ENCODE measurements at regions not wholly inside any gene's neighbourhood (a gene's known extent, or its start where the extent isn't known, plus 50 kb on each side); places are given as distances from the start of the nearest gene placed in this dataset.

- TF ChIP-seq CTCF (IDR thresholded peaks at IDR 0.05) (no peak), ZFX (IDR thresholded peaks at IDR 0.05; ENCODE audit: borderline replicate concordance) (no peak)
Observed at GRCh38 chr3:103218793-103219192, 784.0 kb downstream of the ZPLD1 start.

All from 22Rv1 (cell line).